GM13976 (cell line): ENCODE measurements at regions not wholly inside any gene's neighbourhood (a gene's known extent, or its start where the extent isn't known, plus 50 kb on each side); places are given as distances from the start of the nearest gene placed in this dataset.

Experiments
- DNase-seq: peaks from one replicate; pipeline ENCODE4 v3.0.0; 2012; ENCODE audit warnings: low spot score
- in situ Hi-C: fragments of 300-500 bp; cut with MboI; formaldehyde crosslinking; loops from one replicate; pipeline ENCODE4 v1.12.0; 2022; ENCODE audit warnings: low sequenced_read_pairs, mixed read lengths, inconsistent platforms; ENCODE audit not compliant: unreplicated experiment
- TF ChIP-seq, protein P1 (sequence below): IDR thresholded peaks from 2 replicates; pipeline ENCODE4 v1.5.1; 2012; ENCODE audit warnings: borderline replicate concordance, mild to moderate bottlenecking; ENCODE audit not compliant: insufficient read depth; ENCODE audit errors: extremely low read depth, missing control alignments, control extremely low read depth

DNA sequence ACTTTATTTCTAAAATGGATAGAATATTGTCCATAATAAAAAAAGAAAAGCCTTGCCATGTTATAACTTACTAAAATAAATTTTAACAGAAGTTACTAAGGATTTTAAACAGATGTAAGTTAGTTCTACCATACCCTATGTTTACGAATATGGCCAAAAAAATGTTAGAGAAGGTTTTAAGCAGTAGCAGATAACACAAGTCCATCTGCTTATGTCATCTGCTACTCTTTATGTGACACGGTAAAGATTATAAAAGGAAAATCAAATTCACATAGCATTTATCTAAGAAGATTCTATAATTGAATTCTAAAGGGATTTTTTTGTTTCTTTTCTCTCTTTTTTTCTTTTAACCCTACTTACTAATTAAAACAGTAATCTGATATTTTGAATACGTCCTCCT is 114.2 kb upstream of the MIR17HG start:
- DNase-seq: no peak
- TF ChIP-seq, protein P1, sequence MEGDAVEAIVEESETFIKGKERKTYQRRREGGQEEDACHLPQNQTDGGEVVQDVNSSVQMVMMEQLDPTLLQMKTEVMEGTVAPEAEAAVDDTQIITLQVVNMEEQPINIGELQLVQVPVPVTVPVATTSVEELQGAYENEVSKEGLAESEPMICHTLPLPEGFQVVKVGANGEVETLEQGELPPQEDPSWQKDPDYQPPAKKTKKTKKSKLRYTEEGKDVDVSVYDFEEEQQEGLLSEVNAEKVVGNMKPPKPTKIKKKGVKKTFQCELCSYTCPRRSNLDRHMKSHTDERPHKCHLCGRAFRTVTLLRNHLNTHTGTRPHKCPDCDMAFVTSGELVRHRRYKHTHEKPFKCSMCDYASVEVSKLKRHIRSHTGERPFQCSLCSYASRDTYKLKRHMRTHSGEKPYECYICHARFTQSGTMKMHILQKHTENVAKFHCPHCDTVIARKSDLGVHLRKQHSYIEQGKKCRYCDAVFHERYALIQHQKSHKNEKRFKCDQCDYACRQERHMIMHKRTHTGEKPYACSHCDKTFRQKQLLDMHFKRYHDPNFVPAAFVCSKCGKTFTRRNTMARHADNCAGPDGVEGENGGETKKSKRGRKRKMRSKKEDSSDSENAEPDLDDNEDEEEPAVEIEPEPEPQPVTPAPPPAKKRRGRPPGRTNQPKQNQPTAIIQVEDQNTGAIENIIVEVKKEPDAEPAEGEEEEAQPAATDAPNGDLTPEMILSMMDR: no peak
- in situ Hi-C loops: no loop called here

GRCh38 chr13:91236182-91236581 is 111.3 kb upstream of the MIR17HG start:
- TF ChIP-seq, protein P1: no peak
- DNase-seq: no peak
- in situ Hi-C loops: no loop called here

GRCh38 chr13:91236921-91237320 is 110.6 kb upstream of the MIR17HG start:
- in situ Hi-C loops: no loop called here
- TF ChIP-seq, protein P1: no peak
- no peak for DNase-seq

DNA sequence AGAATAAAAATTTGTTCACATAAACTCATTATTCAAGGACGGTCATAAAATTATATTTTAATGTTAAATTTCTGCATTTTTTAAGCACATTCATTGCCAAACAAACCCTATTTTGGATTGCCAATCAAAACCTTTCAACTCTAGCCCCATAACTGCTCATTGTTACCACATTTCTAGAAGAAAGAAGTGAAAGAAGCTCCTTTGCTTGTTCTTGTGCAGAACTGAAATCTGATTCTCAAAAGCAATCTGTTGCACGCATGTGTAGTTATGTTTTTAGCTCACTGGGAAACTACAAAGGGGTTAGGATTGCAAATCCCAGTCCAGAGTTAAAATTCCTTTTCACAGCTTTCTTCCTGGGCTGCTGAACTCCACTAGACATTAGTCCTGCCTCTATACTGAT is 109.5 kb upstream of the MIR17HG start:
- in situ Hi-C loops: no loop called here
- no peak for DNase-seq
- TF ChIP-seq, protein P1: no peak

GRCh38 chr13:91240341-91240740 is 107.1 kb upstream of the MIR17HG start:
- DNase-seq: no peak
- TF ChIP-seq, protein P1: no peak
- in situ Hi-C loops: no loop called here

GRCh38 chr13:91241221-91241933 is 106.1 kb upstream of the MIR17HG start:
- DNase-seq: no peak
- TF ChIP-seq, protein P1: no peak
- in situ Hi-C loops: no loop called here

DNA sequence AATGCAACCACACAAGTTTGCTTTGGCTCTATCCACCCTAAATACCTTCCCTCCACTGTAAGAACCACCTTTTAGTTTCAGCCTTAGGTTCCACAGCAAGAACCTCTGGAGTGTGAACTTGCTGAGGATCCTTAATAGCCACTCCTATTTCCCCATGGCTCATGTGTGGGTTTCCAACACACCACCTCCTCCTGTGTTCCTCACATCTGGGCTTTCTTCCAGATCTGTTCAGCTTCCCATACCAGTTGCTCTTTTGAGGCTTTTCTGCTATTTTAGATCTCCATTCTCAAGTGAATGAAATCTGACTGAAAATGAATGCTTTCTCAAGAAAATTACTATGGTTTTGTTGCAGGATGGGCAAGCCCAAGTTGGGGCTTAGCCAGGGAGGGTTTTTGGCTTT is 104.8 kb upstream of the MIR17HG start:
- DNase-seq: no peak
- in situ Hi-C loops: no loop called here
- TF ChIP-seq, protein P1: no peak
